HG02588 (cell line): ENCODE measurements at regions not wholly inside any gene's neighbourhood (a gene's known extent, or its start where the extent isn't known, plus 50 kb on each side); places are given as distances from the start of the nearest gene placed in this dataset.
"Not testable (repeated sequence)": the region's sequence is repeated elsewhere in the genome, so short reads cannot be mapped to it uniquely, and the experiment has no call there.

Experiments
- ATAC-seq: cut with Tn5 transposase; IDR thresholded peaks from one replicate; pipeline ENCODE4 v1.9.1; 2021; ENCODE audit warnings: mild to moderate bottlenecking, moderate library complexity; ENCODE audit not compliant: unreplicated experiment

- ATAC-seq: no peak
These were observed 191.6 kb upstream of the CCN2 start for GRCh38 chr6:132142768-132143167.

GRCh38 chr6:132142308-132142707 is 191.1 kb upstream of the CCN2 start:
- no peak for ATAC-seq

- ATAC-seq: no peak
These were observed 189.0 kb upstream of the CCN2 start for GRCh38 chr6:132140189-132140588.

- ATAC-seq: no peak
These were observed 188.4 kb upstream of the CCN2 start for GRCh38 chr6:132139611-132140010.

- ATAC-seq: no peak
These were observed 185.8 kb upstream of the CCN2 start for GRCh38 chr6:132136981-132137380.

GRCh38 chr6:132135409-132135808 is 184.2 kb upstream of the CCN2 start:
- no peak for ATAC-seq

GRCh38 chr6:132133736-132134445 is 182.7 kb upstream of the CCN2 start:
- no peak for ATAC-seq

GRCh38 chr6:132132924-132133639 is 181.9 kb upstream of the CCN2 start:
- no peak for ATAC-seq

- no peak for ATAC-seq
These were observed 181.2 kb upstream of the CCN2 start for GRCh38 chr6:132132422-132132821.

GRCh38 chr6:132131758-132132157 is 180.6 kb upstream of the CCN2 start:
- no peak for ATAC-seq

- no peak for ATAC-seq
These were observed 180.2 kb upstream of the CCN2 start for GRCh38 chr6:132131351-132131750.

GRCh38 chr6:132130626-132131298 is 179.6 kb upstream of the CCN2 start:
- no peak for ATAC-seq

- no peak for ATAC-seq
These were observed 177.3 kb upstream of the CCN2 start for GRCh38 chr6:132128424-132128823.

GRCh38 chr6:132126150-132126549 is 175.0 kb upstream of the CCN2 start:
- ATAC-seq: no peak

- no peak for ATAC-seq
These were observed 171.7 kb upstream of the CCN2 start for GRCh38 chr6:132122871-132123270.

- ATAC-seq: no peak
These were observed 171.0 kb upstream of the CCN2 start for GRCh38 chr6:132122176-132122575.

GRCh38 chr6:132118144-132118543 is 167.0 kb upstream of the CCN2 start:
- no peak for ATAC-seq

GRCh38 chr6:132115714-132116366 is 164.7 kb upstream of the CCN2 start:
- no peak for ATAC-seq

GRCh38 chr6:132114201-132114825 is 163.1 kb upstream of the CCN2 start:
- ATAC-seq: no peak

GRCh38 chr6:132109752-132110151 is 158.6 kb upstream of the CCN2 start:
- ATAC-seq: not testable (repeated sequence)

GRCh38 chr6:132107896-132108295 is 156.7 kb upstream of the CCN2 start:
- no peak for ATAC-seq
